Naive thymus-derived CD4-positive, alpha-beta T cell (primary cell): ENCODE measurements at regions not wholly inside any gene's neighbourhood (a gene's known extent, or its start where the extent isn't known, plus 50 kb on each side); places are given as distances from the start of the nearest gene placed in this dataset.

ENCODE experiments used
- ATAC-seq: fragments of 150-1000 bp; cut with Tn5 transposase; 2 replicates; pipeline ENCODE4 v1.10.0; 2021; ENCODE audit warnings: mild to moderate bottlenecking, moderate library complexity
- CTCF ChIA-PET: fragments of 350-600 bp; sonication (Branson Sonifier 250); formaldehyde crosslinking; loops from one replicate; lab custom pipeline; 2021; ENCODE audit warnings: antibody characterized with exemption; lab: Charles Lee
- POLR2A ChIA-PET: fragments of 350-600 bp; sonication (Branson Sonifier 250); formaldehyde crosslinking; loops from one replicate; lab custom pipeline; 2021; ENCODE audit warnings: antibody characterized with exemption, inconsistent platforms; lab: Charles Lee
- DNase-seq, 9 donors: peaks; one replicate each; pipeline versions ENCODE4 v3.0.0 to v3.0.0-alpha.2; 2020 to 2022; ENCODE audit warnings: mixed read lengths in 1 of 9
- H3K27ac ChIP-seq: one replicate; pipeline ENCODE4 v1.7.0; 2013; ENCODE audit warnings: mild to moderate bottlenecking, low read depth, low read length, moderate library complexity
- H3K27me3 ChIP-seq, 2 donors: one replicate each; pipeline ENCODE4 v1.7.0; 2013; ENCODE audit warnings: low read length in 2 of 2, mild to moderate bottlenecking in 2 of 2, moderate library complexity in 2 of 2; ENCODE audit not compliant: control insufficient read depth in 2 of 2, insufficient read depth in 2 of 2
- H3K36me3 ChIP-seq, 3 experiments: 1 replicate in 2 of 3; 2 replicates in 1 of 3; pipeline ENCODE4 v1.7.0; 2013; ENCODE audit warnings: low read length in 3 of 3, mild to moderate bottlenecking in 3 of 3, moderate library complexity in 1 of 3; ENCODE audit not compliant: insufficient read depth in 3 of 3, control insufficient read depth in 2 of 3
- H3K4me1 ChIP-seq, 2 donors: one replicate each; pipeline ENCODE4 v1.7.0; 2013; ENCODE audit warnings: low read length in 2 of 2, mild to moderate bottlenecking in 2 of 2, moderate library complexity in 1 of 2; ENCODE audit not compliant: control insufficient read depth in 2 of 2, insufficient read depth in 2 of 2
- H3K4me3 ChIP-seq: 2 replicates; pipeline ENCODE4 v1.7.0; 2013; ENCODE audit warnings: mild to moderate bottlenecking, low read length
- H3K9me3 ChIP-seq, 3 experiments: 1 replicate in 2 of 3; 2 replicates in 1 of 3; pipeline ENCODE4 v1.7.0; 2013; ENCODE audit warnings: low read length in 3 of 3; ENCODE audit not compliant: control insufficient read depth in 2 of 3
- H3K27ac Mint-ChIP-seq, 9 donors: one replicate each; pipeline ENCODE4 v1.8.0; 2020 to 2022; ENCODE audit warnings: mixed read lengths in 9 of 9, mild to moderate bottlenecking in 8 of 9, moderate library complexity in 5 of 9, inconsistent platforms in 2 of 9
- H3K27me3 Mint-ChIP-seq, 5 donors: one replicate each; pipeline ENCODE4 v1.8.0; 2021 to 2022; ENCODE audit warnings: mixed read lengths in 5 of 5, mild to moderate bottlenecking in 1 of 5
- H3K36me3 Mint-ChIP-seq, 5 donors: one replicate each; pipeline ENCODE4 v1.8.0; 2020 to 2022; ENCODE audit warnings: mixed read lengths in 5 of 5, mild to moderate bottlenecking in 3 of 5, inconsistent platforms in 1 of 5
- H3K4me1 Mint-ChIP-seq, 7 donors: one replicate each; pipeline ENCODE4 v1.8.0; 2020 to 2022; ENCODE audit warnings: mixed read lengths in 7 of 7, mild to moderate bottlenecking in 3 of 7, inconsistent platforms in 1 of 7
- H3K4me3 Mint-ChIP-seq, 10 donors: one replicate each; pipeline ENCODE4 v1.8.0; 2020 to 2022; ENCODE audit warnings: mild to moderate bottlenecking in 10 of 10, mixed read lengths in 10 of 10, moderate library complexity in 6 of 10, inconsistent platforms in 2 of 10
- H3K9me3 Mint-ChIP-seq, 11 donors: one replicate each; pipeline ENCODE4 v1.8.0; 2020 to 2022; ENCODE audit warnings: mixed read lengths in 11 of 11, mild to moderate bottlenecking in 4 of 11, inconsistent platforms in 1 of 11, moderate library complexity in 1 of 11
- intact Hi-C, 2 donors: fragments of 100-400 bp; cut with micrococcal nuclease; formaldehyde crosslinking; loops; one replicate each; pipeline ENCODE4 v1.15.1; 2023

DNA sequence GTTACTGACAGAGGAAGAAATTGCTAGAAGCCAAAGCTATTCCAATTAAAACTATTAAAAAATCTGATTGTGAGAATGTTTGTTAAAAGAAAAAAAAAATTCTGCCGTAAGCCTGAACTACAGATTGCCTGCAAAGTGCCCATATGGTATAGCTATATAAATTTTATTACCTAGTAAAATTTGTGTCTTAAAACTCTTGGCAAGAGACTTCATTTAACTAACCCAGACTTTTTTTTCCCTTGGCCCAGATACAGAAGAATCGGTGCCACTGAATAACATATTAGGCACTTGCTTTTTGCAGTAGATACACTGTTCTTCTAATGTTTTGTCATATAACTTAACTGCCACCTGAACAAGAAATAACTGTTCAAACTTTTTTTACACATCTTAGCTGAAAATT is 125.5 kb downstream of the RPS29 start:
- Histone ChIP-seq H3K4me3 (no peak overlapping the region), H3K4me1 (no peaks in the 10 kb centered on the region), H3K36me3 (no peaks in the 10 kb centered on the region), H3K27me3 (no peaks in the 10 kb centered on the region), H3K9me3 (no peaks in the 10 kb centered on the region), H3K27ac (no peak overlapping the region)
- Mint-ChIP-seq H3K27ac (peak overlapping the region in 1 of 9 donors; percentile 55), H3K36me3 (no peaks in the 10 kb centered on the region), H3K4me3 (no peak overlapping the region), H3K4me1 (no peaks in the 10 kb centered on the region), H3K9me3 (no peaks in the 10 kb centered on the region), H3K27me3 (peaks cover 0 to 31% (median 4%) of the 10 kb centered on the region in 5 donors)
- DNase-seq (no peak), ATAC-seq (no peak)
- intact Hi-C loops = loop anchor here (2.0 to 10.0 kb wide), 5 partner anchors 126 to 802 kb away; partner anchors contain the start of genes KLHDC2 (in 1 of the 2) and RPS29 (in 1 of the 2)
- CTCF ChIA-PET = interaction anchor here (1.5 to 2.3 kb wide), 3 partner anchors 13 to 126 kb away, joined by 4 to 14 read pairs (median 6); partner anchors contain the start of gene RPS29
- POLR2A ChIA-PET = no interaction called here

DNA sequence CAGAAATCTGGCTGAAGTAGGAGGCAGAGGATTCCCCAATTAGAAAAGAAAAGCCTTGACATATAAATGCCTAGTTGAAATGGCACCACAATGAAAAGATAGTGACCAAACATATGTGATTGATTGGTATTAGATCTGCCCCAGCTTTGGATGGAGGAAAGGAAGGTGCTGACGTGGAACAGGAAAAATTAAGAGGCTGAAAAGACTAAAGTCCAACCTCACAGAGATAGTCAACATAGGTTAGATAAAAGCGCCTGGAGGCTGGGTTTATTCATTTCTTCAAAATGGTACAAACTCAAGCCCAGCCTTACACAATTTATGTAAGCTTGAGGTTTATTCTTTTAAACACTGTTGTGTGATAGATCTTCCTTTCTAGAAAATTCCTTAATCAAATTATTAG is 129.6 kb downstream of the RPS29 start:
- POLR2A ChIA-PET = no interaction called here
- Mint-ChIP-seq H3K9me3 (no peaks in the 10 kb centered on the region), H3K36me3 (no peaks in the 10 kb centered on the region), H3K4me3 (no peak overlapping the region), H3K27ac (no peak overlapping the region), H3K4me1 (no peaks in the 10 kb centered on the region), H3K27me3 (peaks cover 6 to 26% (median 10%) of the 10 kb centered on the region in 5 donors)
- H3K4me1 ChIP-seq = no peaks in the 10 kb centered on the region
- intact Hi-C loops = no loop called here
- H3K9me3 ChIP-seq = no peaks in the 10 kb centered on the region
- no peaks in the 10 kb centered on the region for H3K36me3 ChIP-seq
- ATAC-seq (no peak), DNase-seq (no peak)
- no peaks in the 10 kb centered on the region for H3K27me3 ChIP-seq
- H3K4me3 ChIP-seq = no peak overlapping the region
- H3K27ac ChIP-seq = no peak overlapping the region
- CTCF ChIA-PET = interaction anchor here (0.7 kb wide), 1 partner anchor 41 kb away, joined by 3 read pairs; no protein-coding TSS in a partner anchor

DNA sequence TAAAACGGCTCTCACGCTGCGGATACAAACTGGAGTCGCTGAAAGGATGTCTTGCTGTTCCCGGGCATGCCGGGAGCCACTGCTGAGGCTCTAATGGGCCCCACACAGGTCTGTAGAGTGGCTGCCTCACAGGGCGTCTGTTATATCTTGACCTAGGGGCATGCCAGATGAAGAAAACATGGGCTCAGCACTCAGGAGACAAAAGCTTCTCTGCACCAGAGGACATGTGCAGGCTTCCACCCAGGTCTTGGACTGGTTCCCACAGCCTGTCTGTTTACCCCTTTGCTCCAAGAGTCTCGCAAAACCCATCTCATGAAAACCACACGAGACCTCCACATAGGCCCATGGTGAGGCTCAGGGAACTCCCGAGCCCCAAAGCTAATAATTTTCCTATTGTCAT is 134.2 kb downstream of the RPS29 start:
- Histone ChIP-seq H3K4me3 (no peak overlapping the region), H3K4me1 (no peaks in the 10 kb centered on the region), H3K9me3 (peaks cover 0 to 6% (median 0%) of the 10 kb centered on the region in 3 experiments), H3K27me3 (no peaks in the 10 kb centered on the region), H3K27ac (no peak overlapping the region), H3K36me3 (no peaks in the 10 kb centered on the region)
- Mint-ChIP-seq H3K27ac (no peak overlapping the region), H3K4me3 (no peak overlapping the region), H3K27me3 (peaks cover 5 to 24% (median 14%) of the 10 kb centered on the region in 5 donors), H3K4me1 (no peaks in the 10 kb centered on the region), H3K9me3 (peaks cover 3 to 8% (median 5%) of the 10 kb centered on the region in 11 donors), H3K36me3 (peaks cover 0 to 6% (median 0%) of the 10 kb centered on the region in 5 donors)
- DNase-seq (no peak), ATAC-seq (no peak)
- intact Hi-C loops = no loop called here
- ChIA-PET CTCF (no interaction called here), POLR2A (no interaction called here)

DNA sequence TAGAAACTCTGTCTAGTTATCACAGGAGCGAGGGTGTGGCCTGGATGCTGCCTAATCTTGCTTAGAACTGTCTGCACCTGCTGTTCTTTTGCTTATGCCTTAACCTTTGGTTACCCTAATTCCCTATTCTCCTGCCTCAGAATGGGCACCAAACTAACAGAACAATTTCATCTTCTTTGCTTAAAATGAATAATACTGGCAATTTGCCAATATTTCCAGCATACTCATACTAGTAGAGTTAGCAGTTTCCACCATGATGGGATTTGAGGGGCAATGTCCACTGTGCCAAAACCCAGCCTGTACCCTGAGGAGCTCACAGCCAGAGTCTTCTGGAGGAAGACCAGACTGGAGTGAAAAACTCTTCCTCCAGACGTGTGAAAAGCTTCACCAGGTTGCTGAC is 136.4 kb downstream of the RPS29 start:
- ChIA-PET POLR2A (no interaction called here), CTCF (no interaction called here)
- no peak for ATAC-seq
- Mint-ChIP-seq H3K27ac (no peak overlapping the region), H3K4me3 (no peak overlapping the region), H3K4me1 (no peaks in the 10 kb centered on the region), H3K36me3 (peaks cover 0 to 6% (median 0%) of the 10 kb centered on the region in 5 donors), H3K9me3 (peaks cover 3 to 8% (median 5%) of the 10 kb centered on the region in 11 donors), H3K27me3 (peaks cover 14 to 21% (median 16%) of the 10 kb centered on the region in 5 donors)
- DNase-seq = no peak
- Histone ChIP-seq H3K27ac (no peak overlapping the region), H3K4me3 (no peak overlapping the region), H3K4me1 (no peaks in the 10 kb centered on the region), H3K27me3 (no peaks in the 10 kb centered on the region), H3K36me3 (no peaks in the 10 kb centered on the region), H3K9me3 (peaks cover 0 to 6% (median 0%) of the 10 kb centered on the region in 3 experiments)
- intact Hi-C loops = no loop called here

DNA sequence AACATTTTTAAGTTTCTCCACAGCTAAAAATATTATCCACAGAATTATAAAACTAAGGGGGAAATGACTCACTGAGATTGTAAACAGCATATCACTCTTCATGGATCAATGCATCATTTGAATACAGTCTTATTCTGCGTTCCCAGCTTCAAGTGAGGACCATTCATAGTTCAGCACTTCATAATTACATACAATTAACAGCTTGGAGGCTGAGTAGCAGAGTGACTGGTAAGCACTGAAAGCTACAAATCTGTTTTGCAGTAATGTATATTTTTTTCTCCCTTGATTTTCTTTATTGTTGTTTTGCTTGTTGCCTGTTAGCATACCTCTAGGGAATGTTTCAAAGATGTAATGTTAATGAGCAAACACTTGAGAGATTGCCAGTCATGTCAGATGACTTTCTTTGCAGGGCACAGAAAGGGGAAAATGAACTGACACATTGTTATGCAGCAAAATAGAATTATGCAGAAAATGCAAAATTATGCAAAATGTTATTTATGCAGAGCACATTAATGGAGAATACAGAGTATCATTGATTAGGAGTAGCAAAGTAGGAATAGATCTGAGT is 138.6 kb downstream of the RPS29 start:
- ATAC-seq = no peak
- intact Hi-C loops = no loop called here
- Mint-ChIP-seq H3K4me1 (no peaks in the 10 kb centered on the region), H3K4me3 (no peak overlapping the region), H3K27me3 (peaks cover 10 to 22% (median 13%) of the 10 kb centered on the region in 5 donors), H3K9me3 (peaks cover 3 to 8% (median 5%) of the 10 kb centered on the region in 11 donors), H3K27ac (no peak overlapping the region), H3K36me3 (peaks cover 0 to 6% (median 0%) of the 10 kb centered on the region in 5 donors)
- no peaks in the 10 kb centered on the region for H3K36me3 ChIP-seq
- H3K27ac ChIP-seq = no peak overlapping the region
- H3K4me1 ChIP-seq = no peaks in the 10 kb centered on the region
- no peak for DNase-seq
- no peaks in the 10 kb centered on the region for H3K27me3 ChIP-seq
- ChIA-PET POLR2A (interaction anchor here (0.6 kb wide), 1 partner anchor 20 kb away, joined by 3 read pairs; no protein-coding TSS in a partner anchor), CTCF (interaction anchor here (1.4 kb wide), 1 partner anchor 9 kb away, joined by 3 read pairs; no protein-coding TSS in a partner anchor)
- peaks cover 0 to 6% (median 0%) of the 10 kb centered on the region in 3 experiments for H3K9me3 ChIP-seq
- H3K4me3 ChIP-seq = no peak overlapping the region

DNA sequence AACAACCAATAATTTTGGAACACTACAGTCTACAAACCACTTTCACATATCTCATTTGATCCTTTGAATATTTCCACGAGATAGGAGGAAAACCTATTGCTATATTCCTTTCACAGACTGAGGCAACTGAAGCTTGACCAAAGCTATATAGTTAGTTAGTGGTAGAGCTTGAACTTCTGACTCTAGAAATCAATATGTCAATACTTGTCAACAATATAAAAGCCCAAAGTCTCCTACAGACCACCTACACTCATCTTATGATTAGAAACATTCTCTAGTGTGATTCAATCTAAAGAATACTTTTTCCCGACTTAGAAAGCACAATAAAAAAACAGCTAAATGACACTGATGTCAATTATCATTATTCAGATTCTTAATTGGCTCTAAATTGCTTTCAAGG is 139.4 kb downstream of the RPS29 start:
- Histone ChIP-seq H3K9me3 (peaks cover 0 to 6% (median 0%) of the 10 kb centered on the region in 3 experiments), H3K27ac (no peak overlapping the region), H3K27me3 (no peaks in the 10 kb centered on the region), H3K36me3 (no peaks in the 10 kb centered on the region), H3K4me1 (no peaks in the 10 kb centered on the region), H3K4me3 (no peak overlapping the region)
- peaks cover 0 to 6% (median 0%) of the 10 kb centered on the region in 5 donors for H3K36me3 Mint-ChIP-seq
- H3K27ac Mint-ChIP-seq = no peak overlapping the region
- ATAC-seq = no peak
- H3K27me3 Mint-ChIP-seq = peaks cover 9 to 22% (median 14%) of the 10 kb centered on the region in 5 donors
- intact Hi-C loops = no loop called here
- peaks cover 3 to 8% (median 5%) of the 10 kb centered on the region in 11 donors for H3K9me3 Mint-ChIP-seq
- no peaks in the 10 kb centered on the region for H3K4me1 Mint-ChIP-seq
- no peak overlapping the region for H3K4me3 Mint-ChIP-seq
- DNase-seq = no peak
- ChIA-PET CTCF (interaction anchor here (1.4 kb wide), 1 partner anchor 8 kb away, joined by 3 read pairs; no protein-coding TSS in a partner anchor), POLR2A (interaction anchor here (0.6 kb wide), 1 partner anchor 21 kb away, joined by 3 read pairs; no protein-coding TSS in a partner anchor)
